GM13976 (cell line): ENCODE measurements at regions not wholly inside any gene's neighbourhood (a gene's known extent, or its start where the extent isn't known, plus 50 kb on each side); places are given as distances from the start of the nearest gene placed in this dataset.
A peak's percentile ranks its signal among the peaks of the same experiment; 100 is the strongest.

Experiments
- DNase-seq: peaks from one replicate; pipeline ENCODE4 v3.0.0; 2012; ENCODE audit warnings: low spot score
- in situ Hi-C: fragments of 300-500 bp; cut with MboI; formaldehyde crosslinking; loops from one replicate; pipeline ENCODE4 v1.12.0; 2022; ENCODE audit warnings: low sequenced_read_pairs, mixed read lengths, inconsistent platforms; ENCODE audit not compliant: unreplicated experiment
- TF ChIP-seq, protein P1 (sequence below): IDR thresholded peaks from 2 replicates; pipeline ENCODE4 v1.5.1; 2012; ENCODE audit warnings: borderline replicate concordance, mild to moderate bottlenecking; ENCODE audit not compliant: insufficient read depth; ENCODE audit errors: extremely low read depth, missing control alignments, control extremely low read depth

DNA sequence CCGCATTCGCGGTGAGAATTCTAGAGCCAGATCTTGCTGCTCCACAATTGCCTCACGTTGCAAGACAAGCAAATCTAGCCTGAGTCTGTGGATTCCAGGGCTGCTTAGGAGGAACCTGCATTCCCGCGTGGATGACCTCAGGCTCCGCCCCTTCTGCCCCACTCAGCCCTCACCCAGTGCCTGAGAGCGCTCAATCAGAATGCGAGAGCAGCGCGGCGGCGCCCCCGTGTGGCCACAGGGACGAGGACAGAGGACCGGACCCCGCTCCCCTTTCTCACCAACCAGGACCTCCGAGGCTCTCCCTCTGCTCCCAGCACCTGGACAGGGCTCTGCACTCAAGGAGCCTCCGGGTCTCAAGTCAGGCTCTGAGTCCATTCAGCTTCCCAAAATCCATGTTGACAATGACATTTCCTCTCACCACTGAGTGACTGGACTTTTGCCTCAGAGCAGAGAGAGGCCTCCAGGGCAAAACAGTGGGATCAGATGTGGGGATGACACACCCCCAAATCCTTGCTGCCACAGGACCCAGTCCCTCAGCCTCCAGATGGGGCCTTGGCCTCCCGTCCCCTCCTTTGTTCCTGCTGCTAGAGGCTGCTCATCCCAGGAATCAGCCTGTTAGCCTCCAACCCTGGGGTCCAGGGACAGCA lies 52.0 kb downstream of the RPP21 start:
- TF ChIP-seq, protein P1, sequence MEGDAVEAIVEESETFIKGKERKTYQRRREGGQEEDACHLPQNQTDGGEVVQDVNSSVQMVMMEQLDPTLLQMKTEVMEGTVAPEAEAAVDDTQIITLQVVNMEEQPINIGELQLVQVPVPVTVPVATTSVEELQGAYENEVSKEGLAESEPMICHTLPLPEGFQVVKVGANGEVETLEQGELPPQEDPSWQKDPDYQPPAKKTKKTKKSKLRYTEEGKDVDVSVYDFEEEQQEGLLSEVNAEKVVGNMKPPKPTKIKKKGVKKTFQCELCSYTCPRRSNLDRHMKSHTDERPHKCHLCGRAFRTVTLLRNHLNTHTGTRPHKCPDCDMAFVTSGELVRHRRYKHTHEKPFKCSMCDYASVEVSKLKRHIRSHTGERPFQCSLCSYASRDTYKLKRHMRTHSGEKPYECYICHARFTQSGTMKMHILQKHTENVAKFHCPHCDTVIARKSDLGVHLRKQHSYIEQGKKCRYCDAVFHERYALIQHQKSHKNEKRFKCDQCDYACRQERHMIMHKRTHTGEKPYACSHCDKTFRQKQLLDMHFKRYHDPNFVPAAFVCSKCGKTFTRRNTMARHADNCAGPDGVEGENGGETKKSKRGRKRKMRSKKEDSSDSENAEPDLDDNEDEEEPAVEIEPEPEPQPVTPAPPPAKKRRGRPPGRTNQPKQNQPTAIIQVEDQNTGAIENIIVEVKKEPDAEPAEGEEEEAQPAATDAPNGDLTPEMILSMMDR = peak; percentile 82
- in situ Hi-C loops = no loop called here
- DNase-seq = peak; percentile 89

DNA sequence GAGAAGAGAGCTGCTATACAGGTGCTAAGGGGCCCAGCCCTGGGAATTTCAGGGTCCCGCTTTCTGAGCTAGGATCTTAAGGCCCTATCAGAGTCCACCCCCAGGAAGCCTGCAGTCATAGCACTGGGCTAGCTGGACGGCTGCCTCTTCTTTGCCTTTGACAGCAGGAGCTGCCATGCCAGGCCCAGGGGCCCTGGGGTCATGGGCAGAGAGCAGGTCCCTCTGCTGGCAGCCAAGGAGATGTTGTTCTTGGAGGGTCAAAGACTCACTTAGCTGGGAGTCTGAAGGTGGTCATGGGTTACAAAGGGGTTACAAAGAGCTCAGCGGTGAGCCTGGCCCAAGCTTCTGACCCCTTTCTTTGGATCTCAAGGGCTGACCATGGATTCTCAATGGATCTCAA lies 52.7 kb downstream of the RPP21 start:
- DNase-seq = no peak

DNA sequence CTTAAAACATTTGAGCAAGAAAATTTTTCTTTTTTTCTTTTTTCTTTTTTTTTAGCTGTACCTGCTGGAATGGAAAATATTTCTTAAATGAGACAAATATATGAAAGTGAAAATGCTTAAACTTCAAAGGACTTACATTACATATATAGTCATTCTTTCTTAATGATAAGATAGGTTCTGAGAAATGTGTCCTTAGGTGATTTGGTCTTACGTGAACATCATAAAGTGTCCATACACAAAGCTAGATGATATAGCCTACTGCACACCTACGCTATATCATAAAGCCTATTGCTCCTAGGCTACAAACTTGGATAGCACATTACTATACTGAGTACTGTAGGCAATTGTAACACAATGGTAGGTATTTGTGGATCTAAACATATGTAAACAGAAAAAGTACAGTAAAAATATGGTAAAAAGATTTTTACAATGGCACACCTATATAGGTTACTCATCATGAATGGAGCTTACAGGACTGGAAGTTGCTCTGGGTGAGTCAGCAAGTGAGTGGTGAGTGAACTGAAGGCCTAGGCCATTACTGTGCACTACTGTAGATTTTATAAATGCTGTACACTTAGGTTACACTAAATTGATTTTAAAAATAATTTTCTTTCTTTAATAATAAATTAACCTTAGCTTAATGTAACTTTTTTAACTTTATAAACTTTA lies 54.6 kb downstream of the RPP21 start:
- in situ Hi-C loops = no loop called here
- TF ChIP-seq, protein P1 = no peak
- no peak for DNase-seq

More for the DNA sequence above, 52.7 kb downstream of the RPP21 start:
- in situ Hi-C loops = no loop called here
- TF ChIP-seq, protein P1 = no peak

DNA sequence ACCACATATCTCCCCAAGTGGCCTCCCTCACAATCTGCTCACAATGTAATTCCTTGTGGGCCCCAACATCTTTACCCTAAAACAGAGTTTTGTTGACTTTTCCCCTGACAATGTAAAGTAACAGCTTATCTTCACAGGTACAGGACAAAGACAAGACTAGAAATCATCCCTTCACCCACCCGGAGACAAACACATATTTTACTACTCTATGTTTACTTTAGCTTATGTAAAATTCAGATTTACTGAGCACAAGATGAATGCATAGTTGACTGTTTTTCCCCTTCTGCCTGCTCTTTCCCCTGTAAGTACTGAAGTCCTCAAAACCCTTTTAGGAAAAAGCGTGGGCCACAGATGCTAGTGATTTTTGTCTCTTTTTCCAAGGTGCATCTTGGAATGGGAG lies 61.0 kb downstream of the RPP21 start:
- TF ChIP-seq, protein P1 = no peak
- in situ Hi-C loops = no loop called here
- DNase-seq = no peak

DNA sequence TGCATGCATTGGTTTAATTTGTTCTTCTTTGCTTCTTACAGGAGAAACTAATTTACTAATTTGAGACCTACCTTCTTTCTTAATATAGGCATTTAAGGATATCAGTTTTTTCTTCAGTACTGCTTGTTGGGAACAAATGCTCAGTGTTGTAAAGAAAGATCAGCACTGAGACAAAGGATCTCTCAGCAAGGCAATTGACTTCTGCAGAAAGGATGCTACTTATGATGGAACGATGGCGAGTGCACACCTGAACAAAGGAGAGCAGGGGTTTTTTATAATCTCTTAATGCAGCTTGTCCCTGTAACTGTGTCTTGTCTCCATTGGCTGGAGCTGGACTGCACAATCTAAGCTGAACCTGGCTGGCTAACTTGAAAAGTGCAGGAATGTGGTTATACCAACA lies 64.2 kb downstream of the RPP21 start:
- no peak for DNase-seq
- in situ Hi-C loops = no loop called here
- TF ChIP-seq, protein P1 = no peak

DNA sequence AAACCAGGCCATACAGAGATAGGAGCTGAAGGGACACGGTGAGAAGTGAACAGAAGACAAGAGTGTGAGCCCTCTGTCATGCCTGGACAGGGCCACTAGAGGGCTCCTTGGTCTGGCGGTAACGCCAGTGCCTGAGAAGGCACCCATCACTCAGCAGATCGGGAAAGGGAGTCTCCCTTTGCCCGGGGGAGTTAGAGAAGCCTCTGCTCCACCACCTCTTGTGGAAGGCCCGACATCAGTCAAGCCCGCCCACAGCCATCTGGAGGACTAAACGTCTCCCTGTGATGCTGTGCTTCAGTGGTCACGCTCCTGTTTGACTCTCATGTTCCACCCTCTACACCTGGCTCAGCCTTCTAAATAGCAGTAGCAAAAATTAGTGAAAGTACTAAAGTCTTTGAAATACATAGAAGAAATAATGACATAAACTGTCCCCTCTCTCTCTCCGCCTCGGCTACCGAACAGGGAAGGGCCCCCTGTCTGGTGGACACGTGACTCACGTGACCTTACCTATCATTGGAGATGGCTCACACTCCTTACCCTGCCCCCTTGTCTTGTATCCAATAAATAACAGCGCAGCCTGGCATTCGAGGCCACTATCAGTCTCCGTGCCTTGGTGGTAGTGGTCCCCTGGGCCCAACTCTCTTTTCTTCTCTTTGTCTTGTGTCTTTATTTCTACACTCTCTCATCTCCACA lies 66.7 kb downstream of the RPP21 start:
- DNase-seq = no peak

More for the DNA sequence above, 66.7 kb downstream of the RPP21 start:
- in situ Hi-C loops = no loop called here
- TF ChIP-seq, protein P1 = peak; percentile 80
